GM12878 (cell line): ENCODE measurements at regions not wholly inside any gene's neighbourhood (a gene's known extent, or its start where the extent isn't known, plus 50 kb on each side); places are given as distances from the start of the nearest gene placed in this dataset.

Experiments used
- ATAC-seq: fragments of 200-7000 bp; cut with Tn5 transposase; 3 replicates; pipeline ENCODE4 v1.9.1; 2020; ENCODE audit warnings: mild to moderate bottlenecking, moderate library complexity
- BruUV-seq: library from RNA; stranded (reverse); fragments of 400-500 nt; replicated peaks from 2 replicates; lab custom pipeline; 2021; lab: Mats Ljungman, UMichigan
- CTCF ChIA-PET: fragments of 300-600 bp; sonication (Branson Sonifier 250); formaldehyde crosslinking; extraction: SDS; loops from one replicate; lab custom pipeline; 2021; ENCODE audit warnings: inconsistent platforms; lab: Yijun Ruan, JAX
- POLR2A ChIA-PET: fragments of 350-600 bp; formaldehyde crosslinking; extraction: SDS; loops from one replicate; lab custom pipeline; 2021; ENCODE audit warnings: inconsistent platforms; lab: Charles Lee
- RAD21 ChIA-PET: fragments of 300-600 bp; sonication (Branson Sonifier 250); formaldehyde crosslinking; loops from one replicate; lab custom pipeline; 2023; ENCODE audit warnings: antibody characterized with exemption; ENCODE audit not compliant: unreplicated experiment; lab: Charles Lee
- SMC1A ChIA-PET: fragments of 300-600 bp; sonication (Branson Sonifier 250); formaldehyde crosslinking; loops from one replicate; lab custom pipeline; 2023; ENCODE audit not compliant: unreplicated experiment, uncharacterized antibody; lab: Charles Lee
- DNase-seq: peaks from one replicate; pipeline ENCODE4 v3.0.0-alpha.2; 2011; ENCODE audit warnings: low read depth, low spot score
- FAIRE-seq: peaks from 3 replicates; lab custom pipeline; 2011; peaks lifted over from hg19 to GRCh38; lab: Jason Lieb, UNC
- H2AFZ ChIP-seq: 2 replicates; pipeline ENCODE4 v1.6.0; 2011; ENCODE audit warnings: low read depth, low read length, control low read depth; ENCODE audit not compliant: control insufficient read depth
- H3K27ac ChIP-seq: 2 replicates; pipeline ENCODE4 v1.5.1; 2011; ENCODE audit warnings: control low read depth; ENCODE audit not compliant: control insufficient read depth, insufficient read depth
- H3K27me3 ChIP-seq, 2 experiments: replicated peaks in 1 of 2; 2 replicates each; pipeline versions ENCODE4 v1.6.0 to v1.6.1; 2011; ENCODE audit warnings: low read length in 1 of 2; ENCODE audit not compliant: control insufficient read depth in 2 of 2, insufficient read depth in 2 of 2
- H3K36me3 ChIP-seq, 2 experiments: 2 replicates each; pipeline ENCODE4 v1.5.1; 2011; ENCODE audit warnings: low read length in 1 of 2; ENCODE audit not compliant: control insufficient read depth in 2 of 2, insufficient read depth in 2 of 2
- H3K4me1 ChIP-seq: 2 replicates; pipeline ENCODE4 v1.6.1; 2011; ENCODE audit warnings: mild to moderate bottlenecking, low read length, moderate library complexity, mixed read lengths; ENCODE audit not compliant: control insufficient read depth, insufficient read depth
- H3K4me2 ChIP-seq: 2 replicates; pipeline ENCODE4 v1.6.0; 2011; ENCODE audit warnings: control low read depth; ENCODE audit not compliant: control insufficient read depth, insufficient read depth
- H3K4me3 ChIP-seq: fragments of 200-600 bp; sonication (generic); 2 replicates; pipeline ENCODE4 v1.5.1; 2016
- H3K79me2 ChIP-seq: 2 replicates; pipeline ENCODE4 v1.6.0; 2011; ENCODE audit warnings: low read length; ENCODE audit not compliant: control insufficient read depth, insufficient read depth
- H3K9ac ChIP-seq: 2 replicates; pipeline ENCODE4 v1.8.0; 2011; ENCODE audit warnings: low read length, control low read depth, mixed read lengths; ENCODE audit not compliant: control insufficient read depth, insufficient read depth
- H3K9me3 ChIP-seq: replicated peaks from 3 replicates; pipeline ENCODE4 v1.5.1; 2011; ENCODE audit warnings: mild to moderate bottlenecking, low read length; ENCODE audit not compliant: control insufficient read depth, insufficient read depth
- H4K20me1 ChIP-seq: 2 replicates; pipeline ENCODE4 v1.6.0; 2011; ENCODE audit not compliant: control insufficient read depth, insufficient read depth
- ATF7 ChIP-seq: fragments of 450-650 bp; IDR thresholded peaks from 2 replicates; pipeline ENCODE4 v1.6.1; 2016; ENCODE audit warnings: low read depth, mild to moderate bottlenecking
- EED ChIP-seq: sonication (generic); IDR thresholded peaks from 2 replicates; pipeline ENCODE4 v1.6.1; 2016; ENCODE audit warnings: antibody characterized with exemption, low read depth
- HDAC2 ChIP-seq: fragments of 200-600 bp; sonication (generic); IDR thresholded peaks from 2 replicates; pipeline ENCODE4 v1.6.1; 2017
- JUND ChIP-seq: IDR thresholded peaks from 2 replicates; pipeline ENCODE4 v1.6.1; 2012; ENCODE audit warnings: low read depth, mild to moderate bottlenecking, low read length, improper control_type of control experiment, moderate library complexity
- KDM1A ChIP-seq: fragments of 200-600 bp; sonication (generic); IDR thresholded peaks from 2 replicates; pipeline ENCODE4 v1.6.1; 2016; ENCODE audit warnings: borderline replicate concordance
- MEF2A ChIP-seq: IDR thresholded peaks from 2 replicates; pipeline ENCODE4 v1.6.1; 2011; ENCODE audit warnings: low read depth, mild to moderate bottlenecking, low read length, moderate library complexity; ENCODE audit not compliant: insufficient read depth
- MTA2 ChIP-seq: fragments of 450-650 bp; IDR thresholded peaks from 2 replicates; pipeline ENCODE4 v1.6.1; 2016; ENCODE audit warnings: low read depth, mild to moderate bottlenecking, moderate library complexity
- MYB ChIP-seq: fragments of 150-350 bp; IDR thresholded peaks from 2 replicates; pipeline ENCODE4 v1.6.1; 2014; ENCODE audit warnings: mild to moderate bottlenecking, low read depth, low read length, borderline replicate concordance
- RUNX3 ChIP-seq: IDR thresholded peaks from 2 replicates; pipeline ENCODE4 v1.6.1; 2012; ENCODE audit warnings: low read length, inconsistent platforms
- SIX5 ChIP-seq: IDR thresholded peaks from 2 replicates; pipeline ENCODE4 v1.6.1; 2011; ENCODE audit warnings: mild to moderate bottlenecking, low read depth, low read length, moderate library complexity; ENCODE audit not compliant: severe bottlenecking
- TBL1XR1 ChIP-seq: IDR thresholded peaks from 2 replicates; pipeline ENCODE4 v1.6.1; 2012; ENCODE audit warnings: low read depth, low read length, improper control_type of control experiment
- ZBED1 ChIP-seq: IDR thresholded peaks from 2 replicates; pipeline ENCODE4 v1.6.1; 2016; ENCODE audit warnings: borderline replicate concordance
- WGBS: methylation state at CpG from one replicate; pipeline ENCODE4 v1.1.6; 2016; ENCODE audit warnings: low lambda C conversion rate; ENCODE audit not compliant: insufficient replicate concordance, insufficient coverage; ENCODE audit errors: missing lambda C conversion rate; 5-methylcytosine and 5-hydroxymethylcytosine counted together
- in situ Hi-C: fragments of 300-500 bp; cut with MboI; formaldehyde crosslinking; loops from 9 replicates; pipeline ENCODE4 v1.14.3; 2018; ENCODE audit warnings: mixed read lengths
- intact Hi-C: fragments of 100-400 bp; cut with micrococcal nuclease; formaldehyde crosslinking; loops from one replicate; pipeline ENCODE4 v1.14.2; 2022; ENCODE audit not compliant: unreplicated experiment
- TF ChIP-seq, protein P1 (sequence below): fragments of 450-650 bp; IDR thresholded peaks from 2 replicates; pipeline ENCODE4 v1.6.1; 2017; ENCODE audit warnings: mild to moderate bottlenecking, moderate library complexity
- TF ChIP-seq, protein P2 (sequence below): fragments of 150-350 bp; IDR thresholded peaks from 2 replicates; pipeline ENCODE4 v1.6.1; 2016; ENCODE audit warnings: low read depth, low read length
- TF ChIP-seq, protein P3 (sequence below): fragments of 450-650 bp; IDR thresholded peaks from 2 replicates; pipeline ENCODE4 v1.6.1; 2017; ENCODE audit warnings: low read depth, mild to moderate bottlenecking, moderate library complexity

DNA sequence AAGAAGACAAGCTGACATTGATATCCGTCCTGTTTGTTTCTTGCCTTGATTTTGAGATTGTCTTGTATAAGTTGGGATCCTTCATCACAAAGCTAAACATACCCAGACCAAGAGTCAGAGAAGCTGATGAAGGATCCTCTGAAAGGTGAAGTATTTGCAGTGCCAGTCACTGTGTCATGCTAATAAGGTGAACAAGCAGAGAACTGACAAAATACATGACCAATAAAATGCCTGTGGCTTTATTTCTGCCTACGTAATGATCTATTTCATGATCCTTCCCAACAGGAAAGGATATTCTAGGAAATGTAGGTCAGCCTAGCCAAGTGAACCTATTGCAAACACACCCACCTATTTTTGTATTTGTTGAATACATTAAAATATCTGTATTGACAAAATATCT is 351.3 kb upstream of the CDH9 start:
- no TSS peak for BruUV-seq
- ChIA-PET SMC1A (interaction anchor here (1.9 kb wide), 1 partner anchor 10 kb away, joined by 4 read pairs; no protein-coding TSS in a partner anchor), CTCF (no interaction called here), RAD21 (no interaction called here)
- WGBS: 18% methylated on average over 2 of the region's 2 CpGs
- Histone ChIP-seq H3K4me1 (no peaks in the 10 kb centered on the region), H4K20me1 (no peaks in the 10 kb centered on the region), H3K36me3 (no peaks in the 10 kb centered on the region), H3K4me3 (no peak overlapping the region), H3K9me3 (no peaks in the 10 kb centered on the region), H2AFZ (no peak overlapping the region), H3K9ac (no peak overlapping the region), H3K27ac (no peak overlapping the region)
- ATAC-seq: no peak
- intact Hi-C loops: no loop called here
- TF ChIP-seq JUND (no peak), SIX5 (no peak), MEF2A (no peak), MTA2 (no peak), ATF7 (no peak), RUNX3 (no peak), HDAC2 (no peak), ZBED1 (no peak), KDM1A (no peak), EED (no peak), MYB (no peak), TBL1XR1 (no peak)
- TF ChIP-seq, protein P1, sequence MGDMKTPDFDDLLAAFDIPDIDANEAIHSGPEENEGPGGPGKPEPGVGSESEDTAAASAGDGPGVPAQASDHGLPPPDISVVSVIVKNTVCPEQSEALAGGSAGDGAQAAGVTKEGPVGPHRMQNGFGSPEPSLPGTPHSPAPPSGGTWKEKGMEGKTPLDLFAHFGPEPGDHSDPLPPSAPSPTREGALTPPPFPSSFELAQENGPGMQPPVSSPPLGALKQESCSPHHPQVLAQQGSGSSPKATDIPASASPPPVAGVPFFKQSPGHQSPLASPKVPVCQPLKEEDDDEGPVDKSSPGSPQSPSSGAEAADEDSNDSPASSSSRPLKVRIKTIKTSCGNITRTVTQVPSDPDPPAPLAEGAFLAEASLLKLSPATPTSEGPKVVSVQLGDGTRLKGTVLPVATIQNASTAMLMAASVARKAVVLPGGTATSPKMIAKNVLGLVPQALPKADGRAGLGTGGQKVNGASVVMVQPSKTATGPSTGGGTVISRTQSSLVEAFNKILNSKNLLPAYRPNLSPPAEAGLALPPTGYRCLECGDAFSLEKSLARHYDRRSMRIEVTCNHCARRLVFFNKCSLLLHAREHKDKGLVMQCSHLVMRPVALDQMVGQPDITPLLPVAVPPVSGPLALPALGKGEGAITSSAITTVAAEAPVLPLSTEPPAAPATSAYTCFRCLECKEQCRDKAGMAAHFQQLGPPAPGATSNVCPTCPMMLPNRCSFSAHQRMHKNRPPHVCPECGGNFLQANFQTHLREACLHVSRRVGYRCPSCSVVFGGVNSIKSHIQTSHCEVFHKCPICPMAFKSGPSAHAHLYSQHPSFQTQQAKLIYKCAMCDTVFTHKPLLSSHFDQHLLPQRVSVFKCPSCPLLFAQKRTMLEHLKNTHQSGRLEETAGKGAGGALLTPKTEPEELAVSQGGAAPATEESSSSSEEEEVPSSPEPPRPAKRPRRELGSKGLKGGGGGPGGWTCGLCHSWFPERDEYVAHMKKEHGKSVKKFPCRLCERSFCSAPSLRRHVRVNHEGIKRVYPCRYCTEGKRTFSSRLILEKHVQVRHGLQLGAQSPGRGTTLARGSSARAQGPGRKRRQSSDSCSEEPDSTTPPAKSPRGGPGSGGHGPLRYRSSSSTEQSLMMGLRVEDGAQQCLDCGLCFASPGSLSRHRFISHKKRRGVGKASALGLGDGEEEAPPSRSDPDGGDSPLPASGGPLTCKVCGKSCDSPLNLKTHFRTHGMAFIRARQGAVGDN: no peak
- TF ChIP-seq, protein P2, sequence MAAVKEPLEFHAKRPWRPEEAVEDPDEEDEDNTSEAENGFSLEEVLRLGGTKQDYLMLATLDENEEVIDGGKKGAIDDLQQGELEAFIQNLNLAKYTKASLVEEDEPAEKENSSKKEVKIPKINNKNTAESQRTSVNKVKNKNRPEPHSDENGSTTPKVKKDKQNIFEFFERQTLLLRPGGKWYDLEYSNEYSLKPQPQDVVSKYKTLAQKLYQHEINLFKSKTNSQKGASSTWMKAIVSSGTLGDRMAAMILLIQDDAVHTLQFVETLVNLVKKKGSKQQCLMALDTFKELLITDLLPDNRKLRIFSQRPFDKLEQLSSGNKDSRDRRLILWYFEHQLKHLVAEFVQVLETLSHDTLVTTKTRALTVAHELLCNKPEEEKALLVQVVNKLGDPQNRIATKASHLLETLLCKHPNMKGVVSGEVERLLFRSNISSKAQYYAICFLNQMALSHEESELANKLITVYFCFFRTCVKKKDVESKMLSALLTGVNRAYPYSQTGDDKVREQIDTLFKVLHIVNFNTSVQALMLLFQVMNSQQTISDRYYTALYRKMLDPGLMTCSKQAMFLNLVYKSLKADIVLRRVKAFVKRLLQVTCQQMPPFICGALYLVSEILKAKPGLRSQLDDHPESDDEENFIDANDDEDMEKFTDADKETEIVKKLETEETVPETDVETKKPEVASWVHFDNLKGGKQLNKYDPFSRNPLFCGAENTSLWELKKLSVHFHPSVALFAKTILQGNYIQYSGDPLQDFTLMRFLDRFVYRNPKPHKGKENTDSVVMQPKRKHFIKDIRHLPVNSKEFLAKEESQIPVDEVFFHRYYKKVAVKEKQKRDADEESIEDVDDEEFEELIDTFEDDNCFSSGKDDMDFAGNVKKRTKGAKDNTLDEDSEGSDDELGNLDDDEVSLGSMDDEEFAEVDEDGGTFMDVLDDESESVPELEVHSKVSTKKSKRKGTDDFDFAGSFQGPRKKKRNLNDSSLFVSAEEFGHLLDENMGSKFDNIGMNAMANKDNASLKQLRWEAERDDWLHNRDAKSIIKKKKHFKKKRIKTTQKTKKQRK: no peak
- TF ChIP-seq, protein P3, sequence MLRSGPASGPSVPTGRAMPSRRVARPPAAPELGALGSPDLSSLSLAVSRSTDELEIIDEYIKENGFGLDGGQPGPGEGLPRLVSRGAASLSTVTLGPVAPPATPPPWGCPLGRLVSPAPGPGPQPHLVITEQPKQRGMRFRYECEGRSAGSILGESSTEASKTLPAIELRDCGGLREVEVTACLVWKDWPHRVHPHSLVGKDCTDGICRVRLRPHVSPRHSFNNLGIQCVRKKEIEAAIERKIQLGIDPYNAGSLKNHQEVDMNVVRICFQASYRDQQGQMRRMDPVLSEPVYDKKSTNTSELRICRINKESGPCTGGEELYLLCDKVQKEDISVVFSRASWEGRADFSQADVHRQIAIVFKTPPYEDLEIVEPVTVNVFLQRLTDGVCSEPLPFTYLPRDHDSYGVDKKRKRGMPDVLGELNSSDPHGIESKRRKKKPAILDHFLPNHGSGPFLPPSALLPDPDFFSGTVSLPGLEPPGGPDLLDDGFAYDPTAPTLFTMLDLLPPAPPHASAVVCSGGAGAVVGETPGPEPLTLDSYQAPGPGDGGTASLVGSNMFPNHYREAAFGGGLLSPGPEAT: no peak
- TF ChIP-seq, all 136 proteins: peak for 0
- in situ Hi-C loops: no loop called here
- FAIRE-seq (no peak), DNase-seq (no peak)
- POLR2A ChIA-PET: no interaction called here
- Histone ChIP-seq H3K79me2 (no peaks in the 10 kb centered on the region), H3K27me3 (no peaks in the 10 kb centered on the region), H3K4me2 (no peak overlapping the region)
